Mesothelial cell of epicardium (in vitro differentiated cells): ENCODE measurements at regions not wholly inside any gene's neighbourhood (a gene's known extent, or its start where the extent isn't known, plus 50 kb on each side); places are given as distances from the start of the nearest gene placed in this dataset.
"Not testable (repeated sequence)": the region's sequence is repeated elsewhere in the genome, so short reads cannot be mapped to it uniquely, and the experiment has no call there.

Experiments
- DNase-seq, 2 experiments: peaks; one replicate each; pipeline ENCODE4 v3.0.0; 2021; ENCODE audit warnings: low spot score in 2 of 2; ENCODE audit not compliant: unreplicated experiment in 2 of 2
- H3K27ac Mint-ChIP-seq: 2 replicates; pipeline ENCODE4 v1.8.0; 2021; ENCODE audit warnings: mixed read lengths
- H3K27me3 Mint-ChIP-seq: 2 replicates; pipeline ENCODE4 v1.8.0; 2021; ENCODE audit warnings: low read depth, mixed read lengths
- H3K36me3 Mint-ChIP-seq: 2 replicates; pipeline ENCODE4 v1.8.0; 2021; ENCODE audit warnings: mixed read lengths
- H3K4me1 Mint-ChIP-seq: 2 replicates; pipeline ENCODE4 v1.8.0; 2021; ENCODE audit warnings: mixed read lengths
- H3K4me3 Mint-ChIP-seq: 2 replicates; pipeline ENCODE4 v1.8.0; 2021; ENCODE audit warnings: mild to moderate bottlenecking, moderate library complexity, mixed read lengths
- H3K9me3 Mint-ChIP-seq: 2 replicates; pipeline ENCODE4 v1.8.0; 2021; ENCODE audit warnings: mixed read lengths
- TF ChIP-seq, protein P1 (sequence below): fragments of 200-600 bp; sonication (generic); IDR thresholded peaks from one replicate; pipeline ENCODE4 v1.5.0; 2021; ENCODE audit warnings: antibody characterized with exemption; ENCODE audit not compliant: unreplicated experiment

DNA sequence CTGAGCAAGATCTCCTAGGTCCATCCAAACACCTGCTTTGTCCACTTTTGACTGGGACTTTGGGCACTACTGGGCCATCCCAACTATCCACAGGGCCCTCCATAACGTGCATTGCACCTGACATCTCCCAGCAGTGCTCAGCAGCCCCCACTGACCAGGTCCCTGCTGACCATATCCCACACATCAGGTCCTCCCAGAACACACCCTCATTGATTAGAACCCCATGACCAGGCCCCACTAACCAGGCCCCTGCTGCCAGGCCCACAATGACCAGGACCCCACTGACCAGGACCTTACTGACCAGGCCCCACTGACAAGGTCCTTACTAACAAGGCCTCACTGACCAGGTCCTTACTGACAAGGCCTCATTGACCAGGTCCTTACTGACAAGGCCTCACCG lies 93.9 kb upstream of the CTSV start:
- Mint-ChIP-seq H3K4me1 (no peaks in the 10 kb centered on the region), H3K27ac (no peak overlapping the region), H3K36me3 (peaks cover 12% of the 10 kb centered on the region), H3K27me3 (no peaks in the 10 kb centered on the region), H3K9me3 (peaks cover 3% of the 10 kb centered on the region), H3K4me3 (no peak overlapping the region)
- TF ChIP-seq, protein P1, sequence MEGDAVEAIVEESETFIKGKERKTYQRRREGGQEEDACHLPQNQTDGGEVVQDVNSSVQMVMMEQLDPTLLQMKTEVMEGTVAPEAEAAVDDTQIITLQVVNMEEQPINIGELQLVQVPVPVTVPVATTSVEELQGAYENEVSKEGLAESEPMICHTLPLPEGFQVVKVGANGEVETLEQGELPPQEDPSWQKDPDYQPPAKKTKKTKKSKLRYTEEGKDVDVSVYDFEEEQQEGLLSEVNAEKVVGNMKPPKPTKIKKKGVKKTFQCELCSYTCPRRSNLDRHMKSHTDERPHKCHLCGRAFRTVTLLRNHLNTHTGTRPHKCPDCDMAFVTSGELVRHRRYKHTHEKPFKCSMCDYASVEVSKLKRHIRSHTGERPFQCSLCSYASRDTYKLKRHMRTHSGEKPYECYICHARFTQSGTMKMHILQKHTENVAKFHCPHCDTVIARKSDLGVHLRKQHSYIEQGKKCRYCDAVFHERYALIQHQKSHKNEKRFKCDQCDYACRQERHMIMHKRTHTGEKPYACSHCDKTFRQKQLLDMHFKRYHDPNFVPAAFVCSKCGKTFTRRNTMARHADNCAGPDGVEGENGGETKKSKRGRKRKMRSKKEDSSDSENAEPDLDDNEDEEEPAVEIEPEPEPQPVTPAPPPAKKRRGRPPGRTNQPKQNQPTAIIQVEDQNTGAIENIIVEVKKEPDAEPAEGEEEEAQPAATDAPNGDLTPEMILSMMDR: no peak
- DNase-seq: no peak

DNA sequence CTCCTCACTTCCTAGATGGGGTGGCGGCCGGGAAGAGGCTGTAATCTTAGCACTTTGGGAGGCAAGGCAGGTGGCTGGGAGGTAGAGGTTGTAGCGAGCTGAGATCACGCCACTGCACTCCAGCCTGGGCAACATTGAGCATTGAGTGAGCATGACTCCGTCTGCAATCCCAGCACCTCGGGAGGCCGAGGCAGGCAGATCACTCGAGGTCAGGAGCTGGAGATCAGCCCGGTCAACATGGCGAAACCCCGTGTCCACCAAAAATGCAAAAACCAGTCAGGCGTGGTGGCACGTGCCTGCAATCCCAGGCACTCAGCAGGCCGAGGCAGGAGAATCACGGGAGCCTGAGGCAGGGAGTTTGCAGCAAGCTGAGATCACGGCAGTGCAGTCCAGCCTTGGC lies 91.9 kb upstream of the CTSV start:
- H3K4me1 Mint-ChIP-seq, H3K27ac Mint-ChIP-seq, DNase-seq, H3K27me3 Mint-ChIP-seq, H3K4me3 Mint-ChIP-seq: not testable (repeated sequence)
- H3K36me3 Mint-ChIP-seq: peaks cover 14% of the 10 kb centered on the region
- peaks cover 20% of the 10 kb centered on the region for H3K9me3 Mint-ChIP-seq

DNA sequence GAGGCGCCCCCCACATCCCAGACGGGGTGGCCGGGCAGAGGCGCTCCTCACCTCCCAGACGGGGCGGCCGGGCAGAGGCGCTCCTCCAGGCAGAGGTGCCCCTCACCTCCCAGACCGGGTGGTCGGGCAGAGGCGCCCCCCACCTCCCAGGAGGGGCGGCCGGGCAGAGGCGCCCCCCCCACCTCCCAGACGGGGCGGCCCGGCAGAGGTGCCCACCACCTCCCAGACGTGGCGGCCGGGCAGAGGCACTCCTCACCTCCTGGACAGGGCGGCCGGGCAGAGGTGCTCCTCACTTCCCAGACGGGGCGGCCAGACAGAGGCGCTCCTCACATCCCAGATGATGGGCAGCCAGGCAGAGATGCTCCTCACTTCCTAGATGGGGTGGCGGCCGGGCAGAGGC lies 91.4 kb upstream of the CTSV start:
- not testable (repeated sequence) for H3K27ac Mint-ChIP-seq, DNase-seq, H3K4me3 Mint-ChIP-seq, H3K27me3 Mint-ChIP-seq, H3K4me1 Mint-ChIP-seq
- peaks cover 14% of the 10 kb centered on the region for H3K36me3 Mint-ChIP-seq
- H3K9me3 Mint-ChIP-seq: peaks cover 22% of the 10 kb centered on the region

DNA sequence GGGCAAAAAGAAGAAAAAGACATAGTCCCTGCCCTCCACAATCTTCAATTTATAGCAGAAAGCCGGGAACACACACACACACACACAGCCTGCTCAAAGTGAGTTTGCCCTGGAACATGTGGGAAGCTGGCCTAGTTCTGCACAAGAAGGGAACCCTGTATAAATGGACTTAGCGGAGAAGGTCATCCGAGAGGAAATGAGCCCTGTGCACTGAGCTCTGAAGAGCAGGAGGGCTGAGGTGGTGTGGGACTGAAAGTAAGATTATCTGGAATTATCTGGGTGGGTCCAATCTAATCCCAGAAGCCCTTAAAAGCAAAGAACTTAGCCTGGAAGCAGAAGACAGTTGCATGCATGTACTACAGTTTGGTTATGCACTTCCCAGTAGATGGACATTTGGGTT lies 90.0 kb upstream of the CTSV start:
- no peak overlapping the region for H3K27ac Mint-ChIP-seq
- peaks cover 14% of the 10 kb centered on the region for H3K36me3 Mint-ChIP-seq

DNA sequence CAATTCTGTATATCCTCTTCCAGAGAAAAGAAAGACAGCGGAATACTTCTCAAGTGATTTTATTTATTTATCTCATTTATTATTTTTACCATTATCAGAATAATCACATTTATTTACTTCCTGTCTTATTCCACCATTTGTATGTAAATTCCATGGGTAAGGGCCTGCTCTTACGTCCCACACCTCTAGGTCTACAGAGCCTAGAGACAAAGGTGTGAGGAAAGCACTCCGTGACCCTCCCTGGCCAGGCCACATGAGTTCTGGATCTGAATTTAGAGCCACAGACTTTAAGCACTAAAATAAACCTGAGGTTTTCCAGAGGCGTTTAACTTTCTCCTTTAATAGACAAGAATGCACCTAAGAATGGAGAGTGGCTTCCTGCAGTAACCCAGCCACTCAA lies 85.3 kb upstream of the CTSV start:
- no peak overlapping the region for H3K4me3 Mint-ChIP-seq
- DNase-seq: no peak
- TF ChIP-seq, protein P1: no peak
- H3K36me3 Mint-ChIP-seq: peaks cover 24% of the 10 kb centered on the region
- H3K27me3 Mint-ChIP-seq: no peaks in the 10 kb centered on the region
- no peaks in the 10 kb centered on the region for H3K4me1 Mint-ChIP-seq
- H3K9me3 Mint-ChIP-seq: peaks cover 41% of the 10 kb centered on the region
- no peak overlapping the region for H3K27ac Mint-ChIP-seq

More for the DNA sequence above, 90.0 kb upstream of the CTSV start:
- no peak overlapping the region for H3K4me3 Mint-ChIP-seq
- TF ChIP-seq, protein P1: no peak
- H3K9me3 Mint-ChIP-seq: peaks cover 25% of the 10 kb centered on the region
- no peaks in the 10 kb centered on the region for H3K27me3 Mint-ChIP-seq
- no peak for DNase-seq
- H3K4me1 Mint-ChIP-seq: no peaks in the 10 kb centered on the region

DNA sequence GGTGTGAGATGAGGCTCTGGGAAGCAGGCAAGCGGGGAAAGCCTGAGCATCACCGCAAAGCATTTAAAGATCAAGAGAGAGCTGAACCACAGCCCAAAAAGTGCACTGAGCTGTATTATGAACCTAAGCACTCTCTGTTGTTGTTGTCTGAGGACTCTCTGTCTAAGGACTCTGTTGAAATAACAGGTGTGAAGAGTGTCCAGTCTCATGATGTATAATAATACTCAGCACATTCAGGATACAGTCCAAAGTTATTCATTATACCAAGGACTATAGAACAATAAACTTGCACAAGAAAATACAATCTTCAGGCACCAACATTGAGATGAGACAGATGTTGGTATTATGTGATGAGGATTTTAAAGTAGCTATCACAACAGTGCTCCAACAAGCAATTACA lies 71.8 kb upstream of the CTSV start:
- TF ChIP-seq, protein P1: no peak
- DNase-seq: no peak
- Mint-ChIP-seq H3K27me3 (no peaks in the 10 kb centered on the region), H3K36me3 (no peaks in the 10 kb centered on the region), H3K4me1 (no peaks in the 10 kb centered on the region), H3K27ac (no peak overlapping the region), H3K4me3 (no peak overlapping the region), H3K9me3 (peaks cover 3% of the 10 kb centered on the region)

DNA sequence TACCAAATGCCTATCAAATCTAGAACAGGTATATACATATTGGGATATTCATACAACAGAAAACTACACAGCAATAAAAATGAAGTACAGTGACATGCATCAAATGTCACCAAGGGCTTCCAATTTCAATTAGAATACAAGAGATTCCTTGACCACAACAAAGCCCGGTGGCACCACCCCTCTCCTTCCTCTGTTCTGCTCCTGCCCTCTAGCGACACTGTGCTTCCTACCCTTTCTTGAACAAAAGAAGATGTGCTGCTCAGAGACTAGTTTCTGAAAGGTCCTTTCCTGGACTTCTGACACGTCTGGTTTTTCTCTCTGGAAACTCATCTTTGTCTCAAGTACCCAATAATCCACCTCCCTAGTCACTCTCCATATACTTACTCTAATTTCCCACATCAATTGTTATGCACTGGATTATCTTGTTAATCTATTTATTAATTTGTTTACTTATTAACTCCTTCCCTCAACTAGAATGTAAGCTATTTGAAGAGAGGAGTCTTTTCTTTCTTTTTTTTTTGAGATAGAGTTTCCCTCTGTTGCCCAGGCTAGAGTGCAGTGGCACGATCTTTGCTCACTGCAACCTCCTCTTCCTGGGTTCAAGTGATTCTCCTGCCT lies 70.4 kb upstream of the CTSV start:
- no peak for DNase-seq
- TF ChIP-seq, protein P1: no peak
- Mint-ChIP-seq H3K4me1 (no peaks in the 10 kb centered on the region), H3K27me3 (no peaks in the 10 kb centered on the region), H3K4me3 (no peak overlapping the region), H3K9me3 (peaks cover 3% of the 10 kb centered on the region), H3K36me3 (no peaks in the 10 kb centered on the region), H3K27ac (no peak overlapping the region)

DNA sequence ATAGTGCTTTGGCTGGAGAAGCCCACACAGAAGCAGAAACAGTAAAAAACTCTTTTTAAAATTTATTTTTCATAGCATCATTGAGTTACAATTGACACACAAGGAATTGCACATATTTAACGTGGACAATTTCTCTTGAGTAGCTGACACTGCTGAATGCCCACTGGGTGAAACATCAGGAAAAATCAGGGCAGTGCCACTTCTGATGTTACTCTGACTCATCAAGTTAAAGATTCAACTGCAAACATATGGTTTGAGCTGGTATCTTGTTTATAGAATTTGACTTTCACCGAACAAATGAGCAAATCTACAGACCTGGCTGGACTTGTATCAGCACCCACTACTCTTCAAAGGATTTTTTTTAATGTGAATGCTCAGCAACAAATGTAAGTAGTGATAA lies 66.3 kb upstream of the CTSV start:
- H3K4me3 Mint-ChIP-seq, H3K27ac Mint-ChIP-seq, H3K9me3 Mint-ChIP-seq, DNase-seq, H3K4me1 Mint-ChIP-seq, H3K36me3 Mint-ChIP-seq, H3K27me3 Mint-ChIP-seq: not testable (repeated sequence)

DNA sequence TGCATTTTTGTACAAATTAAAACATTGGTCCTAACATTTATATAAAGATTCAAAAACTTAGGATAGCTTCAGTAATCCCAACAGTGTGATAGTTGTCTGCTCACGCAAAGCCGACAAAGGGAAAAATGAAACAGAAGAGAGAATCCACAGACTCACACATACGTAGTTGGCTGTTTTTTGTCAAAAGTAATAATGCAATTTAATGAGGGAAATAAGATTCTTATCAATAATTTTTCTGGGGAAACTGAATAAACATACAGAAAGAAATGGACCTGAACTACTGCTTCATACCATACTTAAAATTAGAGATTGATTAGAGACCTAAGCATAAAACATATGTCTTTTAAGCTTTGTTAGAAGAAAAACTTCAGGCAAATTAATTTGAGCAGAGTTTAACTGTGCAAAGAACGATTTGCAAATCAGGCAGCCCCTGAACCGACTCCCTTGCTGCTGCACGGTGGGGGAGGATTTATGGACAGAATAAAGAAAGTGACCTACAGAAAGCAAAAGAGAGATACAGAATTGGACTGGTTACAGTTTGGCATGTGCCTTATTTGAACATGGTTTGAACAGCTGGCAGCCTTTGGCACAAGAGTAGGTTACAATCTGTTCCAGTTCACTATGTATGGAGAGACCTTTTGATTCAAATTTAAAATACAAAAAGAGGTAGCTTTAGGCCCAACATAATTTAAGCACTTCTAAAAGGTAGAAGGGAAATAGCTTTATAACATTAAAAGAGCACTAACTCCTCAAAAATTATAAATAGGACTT lies 64.9 kb upstream of the CTSV start:
- not testable (repeated sequence) for H3K4me1 Mint-ChIP-seq, H3K27ac Mint-ChIP-seq, H3K27me3 Mint-ChIP-seq, DNase-seq, H3K4me3 Mint-ChIP-seq, H3K36me3 Mint-ChIP-seq, H3K9me3 Mint-ChIP-seq
